AG04450 (cell line): ENCODE measurements at regions not wholly inside any gene's neighbourhood (a gene's known extent, or its start where the extent isn't known, plus 50 kb on each side); places are given as distances from the start of the nearest gene placed in this dataset.

Experiments
- CTCF ChIA-PET: fragments of 300-600, 350-600 bp; formaldehyde crosslinking; extraction: SDS; loops from one replicate; lab custom pipeline; 2022; ENCODE audit warnings: antibody characterized with exemption, inconsistent platforms; lab: Charles Lee
- POLR2A ChIA-PET: fragments of 350-600 bp; formaldehyde crosslinking; extraction: SDS; loops from one replicate; lab custom pipeline; 2021; ENCODE audit warnings: antibody characterized with exemption, inconsistent platforms; lab: Yijun Ruan, JAX
- DNase-seq: peaks from one replicate; pipeline ENCODE4 v3.0.0-alpha.2; 2011; ENCODE audit warnings: low read depth, low spot score
- H3K27ac ChIP-seq: one replicate; pipeline ENCODE4 v1.5.1; 2012; ENCODE audit warnings: low read depth, low read length, control low read depth
- H3K27me3 ChIP-seq: one replicate; pipeline ENCODE4 v1.6.0; 2012; ENCODE audit warnings: low read length; ENCODE audit not compliant: control insufficient read depth, insufficient read depth
- H3K4me3 ChIP-seq: 2 replicates; pipeline ENCODE4 v1.5.1; 2011; ENCODE audit warnings: mild to moderate bottlenecking, low read depth, low read length, control low read depth
- H3K9me3 ChIP-seq: 2 replicates; pipeline ENCODE4 v1.5.1; 2012; ENCODE audit warnings: low read length; ENCODE audit not compliant: control insufficient read depth, insufficient read depth
- CTCF ChIP-seq: IDR thresholded peaks from 2 replicates; pipeline ENCODE4 v1.5.1; 2011; ENCODE audit warnings: low read depth, low read length, control low read depth, inconsistent platforms

GRCh38 chr1:165067829-165068228 is 288.7 kb downstream of the LMX1A start:
- no peaks in the 10 kb centered on the region for H3K9me3 ChIP-seq
- H3K4me3 ChIP-seq, result no peak overlapping the region
- H3K27ac ChIP-seq, result no peak overlapping the region
- no peak for DNase-seq
- no peak for TF ChIP-seq CTCF
- POLR2A ChIA-PET, result no interaction called here
- CTCF ChIA-PET, result interaction anchor here (1.3 kb wide), 1 partner anchor 1709 kb away, joined by 3 read pairs; no protein-coding TSS in a partner anchor
- peaks cover 2% of the 10 kb centered on the region for H3K27me3 ChIP-seq

DNA sequence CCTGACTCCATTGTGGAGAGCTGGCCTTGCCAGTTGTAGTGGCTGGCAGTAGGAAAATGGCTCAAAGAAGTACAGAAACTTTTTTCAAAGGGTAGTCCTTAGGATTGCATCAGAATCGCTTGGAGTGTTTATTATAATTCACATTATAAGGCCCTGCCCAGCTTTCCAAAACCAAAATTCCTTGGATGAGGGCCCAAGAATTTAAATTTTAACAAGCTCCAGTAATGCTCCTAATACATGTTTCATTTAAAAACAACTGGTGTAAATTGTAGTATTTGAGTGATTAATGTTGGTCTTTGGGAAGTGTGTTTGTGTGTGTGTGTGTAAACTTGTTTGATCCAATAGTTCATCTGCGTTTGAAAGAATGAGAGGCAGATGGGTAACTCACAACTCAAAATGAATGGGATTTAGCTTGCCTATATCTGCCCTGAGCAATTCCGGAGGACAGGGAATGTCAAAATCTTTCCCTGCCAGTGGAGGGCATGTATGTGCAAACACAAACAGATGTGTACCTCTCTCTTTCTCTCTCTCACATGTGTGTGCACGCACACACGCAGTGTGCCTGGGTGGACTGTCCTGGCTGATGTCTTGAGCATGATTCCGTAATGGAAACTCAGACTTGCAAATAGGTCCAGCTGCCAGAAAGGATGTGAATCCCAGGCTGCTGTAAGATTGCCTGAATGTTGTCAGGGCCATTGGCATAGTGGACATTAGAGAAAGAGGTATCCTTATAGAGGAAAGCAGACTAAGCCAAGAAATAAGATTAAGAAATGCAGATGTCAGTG is 293.1 kb downstream of the LMX1A start:
- H3K9me3 ChIP-seq, result no peaks in the 10 kb centered on the region
- no peak overlapping the region for H3K4me3 ChIP-seq
- no peak for DNase-seq
- no peak for TF ChIP-seq CTCF
- no peak overlapping the region for H3K27ac ChIP-seq
- ChIA-PET CTCF (interaction anchor here (2.6 kb wide), 1 partner anchor 10 kb away, joined by 12 read pairs; no protein-coding TSS in a partner anchor), POLR2A (no interaction called here)
- no peaks in the 10 kb centered on the region for H3K27me3 ChIP-seq

GRCh38 chr1:165062346-165062745 is 294.2 kb downstream of the LMX1A start:
- Histone ChIP-seq H3K4me3 (no peak overlapping the region), H3K9me3 (no peaks in the 10 kb centered on the region), H3K27me3 (no peaks in the 10 kb centered on the region), H3K27ac (no peak overlapping the region)
- DNase-seq, result no peak
- ChIA-PET POLR2A (no interaction called here), CTCF (interaction anchor here (1.2 kb wide), 1 partner anchor 11 kb away, joined by 3 read pairs; no protein-coding TSS in a partner anchor)
- no peak for TF ChIP-seq CTCF

GRCh38 chr1:165060285-165060793 is 296.2 kb downstream of the LMX1A start:
- DNase-seq, result no peak
- POLR2A ChIA-PET, result no interaction called here
- no peaks in the 10 kb centered on the region for H3K9me3 ChIP-seq
- CTCF ChIA-PET, result no interaction called here
- no peak overlapping the region for H3K4me3 ChIP-seq
- no peak overlapping the region for H3K27ac ChIP-seq
- H3K27me3 ChIP-seq, result no peaks in the 10 kb centered on the region
- no peak for TF ChIP-seq CTCF

DNA sequence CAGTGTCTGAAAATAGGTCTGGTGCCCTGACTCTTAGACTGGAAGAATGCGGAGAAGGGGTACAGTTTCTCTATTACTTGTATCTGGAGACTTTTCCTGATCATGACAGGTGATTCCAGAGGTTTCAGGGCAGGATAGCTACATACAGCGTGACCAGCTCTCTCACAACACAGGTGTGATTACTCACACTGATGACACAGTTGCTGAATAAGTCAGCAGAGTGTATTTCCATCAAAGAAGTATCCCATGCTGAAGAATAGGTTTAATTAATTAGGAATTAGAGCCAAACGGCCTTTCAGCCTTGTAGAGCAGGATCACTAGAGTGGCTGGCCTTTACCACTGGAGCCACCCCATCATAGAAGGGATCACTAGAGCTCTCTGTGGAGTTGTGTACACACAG is 298.6 kb downstream of the LMX1A start:
- no peak for DNase-seq
- H3K4me3 ChIP-seq, result no peak overlapping the region
- ChIA-PET POLR2A (no interaction called here), CTCF (no interaction called here)
- no peaks in the 10 kb centered on the region for H3K9me3 ChIP-seq
- H3K27ac ChIP-seq, result no peak overlapping the region
- no peak for TF ChIP-seq CTCF
- H3K27me3 ChIP-seq, result no peaks in the 10 kb centered on the region
